ENCODE measurements at regions not wholly inside any gene's neighbourhood (a gene's known extent, or its start where the extent isn't known, plus 50 kb on each side); places are given as distances from the start of the nearest gene placed in this dataset.

DNA sequence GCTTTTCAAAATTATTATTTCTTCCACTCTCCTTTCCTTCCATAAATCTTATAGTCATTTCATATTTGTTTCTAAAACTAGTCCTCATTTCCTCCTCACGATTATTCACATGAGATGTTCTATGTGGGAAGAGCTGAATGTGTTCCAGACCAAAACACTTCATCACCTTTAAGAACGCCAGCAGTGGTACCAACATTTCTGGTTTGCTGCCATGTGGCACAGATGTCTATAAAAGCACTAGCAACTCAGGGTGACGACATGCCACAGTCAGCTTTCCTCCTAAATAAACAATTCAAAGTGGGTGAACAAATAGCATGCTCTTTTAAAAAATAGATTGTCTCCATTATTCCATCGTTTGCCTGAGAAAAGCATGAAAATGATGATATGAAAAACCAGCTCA lies 1217.8 kb upstream of the ADGRL2 start:
- H3K27me3 Mint-ChIP-seq: no peaks in the 10 kb centered on the region
- TF ChIP-seq, protein P1, sequence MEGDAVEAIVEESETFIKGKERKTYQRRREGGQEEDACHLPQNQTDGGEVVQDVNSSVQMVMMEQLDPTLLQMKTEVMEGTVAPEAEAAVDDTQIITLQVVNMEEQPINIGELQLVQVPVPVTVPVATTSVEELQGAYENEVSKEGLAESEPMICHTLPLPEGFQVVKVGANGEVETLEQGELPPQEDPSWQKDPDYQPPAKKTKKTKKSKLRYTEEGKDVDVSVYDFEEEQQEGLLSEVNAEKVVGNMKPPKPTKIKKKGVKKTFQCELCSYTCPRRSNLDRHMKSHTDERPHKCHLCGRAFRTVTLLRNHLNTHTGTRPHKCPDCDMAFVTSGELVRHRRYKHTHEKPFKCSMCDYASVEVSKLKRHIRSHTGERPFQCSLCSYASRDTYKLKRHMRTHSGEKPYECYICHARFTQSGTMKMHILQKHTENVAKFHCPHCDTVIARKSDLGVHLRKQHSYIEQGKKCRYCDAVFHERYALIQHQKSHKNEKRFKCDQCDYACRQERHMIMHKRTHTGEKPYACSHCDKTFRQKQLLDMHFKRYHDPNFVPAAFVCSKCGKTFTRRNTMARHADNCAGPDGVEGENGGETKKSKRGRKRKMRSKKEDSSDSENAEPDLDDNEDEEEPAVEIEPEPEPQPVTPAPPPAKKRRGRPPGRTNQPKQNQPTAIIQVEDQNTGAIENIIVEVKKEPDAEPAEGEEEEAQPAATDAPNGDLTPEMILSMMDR (IDR thresholded peaks at IDR 0.05; ENCODE audit: unreplicated experiment): no peak
- H3K36me3 Mint-ChIP-seq (ENCODE audit: insufficient read depth): peaks cover 2% of the 10 kb centered on the region
- H3K4me1 Mint-ChIP-seq (ENCODE audit: low read depth): no peaks in the 10 kb centered on the region
- no peak for DNase-seq (ENCODE audit: low spot score, unreplicated experiment)
- H3K27ac Mint-ChIP-seq: no peak overlapping the region
- H3K9me3 Mint-ChIP-seq (ENCODE audit: low read depth): peaks cover 17% of the 10 kb centered on the region
- H3K4me3 Mint-ChIP-seq (ENCODE audit: low read depth): no peak overlapping the region

DNA sequence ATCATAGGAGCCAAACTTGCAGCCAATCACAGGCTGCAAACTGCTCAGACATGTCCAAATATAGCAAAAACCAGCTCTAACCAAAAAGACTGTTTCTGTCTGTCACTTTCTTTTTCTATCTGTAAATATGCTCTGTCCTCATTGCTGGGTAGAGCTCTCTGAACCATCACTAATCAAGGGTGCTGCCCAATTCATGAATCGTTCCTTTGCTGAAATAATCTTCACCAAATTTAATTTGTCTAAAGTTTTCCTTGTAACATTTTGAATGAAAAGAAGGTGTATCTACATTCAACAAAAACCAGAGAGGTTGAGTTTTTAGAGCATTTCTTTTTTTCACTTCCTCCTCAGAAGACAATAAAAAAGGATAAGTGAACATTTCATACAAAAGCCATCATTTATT lies 1221.7 kb upstream of the ADGRL2 start:
- peaks cover 10% of the 10 kb centered on the region for H3K9me3 Mint-ChIP-seq (ENCODE audit: low read depth)
- peaks cover 4% of the 10 kb centered on the region for H3K27me3 Mint-ChIP-seq
- no peak for DNase-seq (ENCODE audit: low spot score, unreplicated experiment)
- peaks cover 2% of the 10 kb centered on the region for H3K36me3 Mint-ChIP-seq (ENCODE audit: insufficient read depth)
- no peak overlapping the region for H3K4me3 Mint-ChIP-seq (ENCODE audit: low read depth)
- H3K4me1 Mint-ChIP-seq (ENCODE audit: low read depth): no peaks in the 10 kb centered on the region
- TF ChIP-seq, protein P1 (IDR thresholded peaks at IDR 0.05; ENCODE audit: unreplicated experiment): no peak
- no peak overlapping the region for H3K27ac Mint-ChIP-seq

DNA sequence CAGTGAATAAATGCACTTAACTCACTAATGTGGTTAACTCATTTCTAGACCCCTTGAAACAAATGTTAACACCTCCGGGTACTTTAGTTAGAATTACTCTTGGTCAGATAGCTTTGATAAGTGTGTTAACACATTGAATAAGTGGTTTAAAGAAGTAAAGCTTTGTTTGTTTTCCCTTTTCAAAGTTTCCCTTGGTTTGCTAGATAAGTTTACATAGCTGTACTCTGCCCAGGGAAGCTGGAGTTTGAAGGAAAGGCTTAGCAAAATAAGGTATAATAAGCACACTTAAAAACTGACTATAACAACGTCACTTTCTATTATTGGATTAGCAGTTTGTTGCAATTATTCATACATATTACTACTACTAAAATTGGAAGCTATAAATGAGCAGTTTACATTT lies 1233.9 kb upstream of the ADGRL2 start:
- Mint-ChIP-seq H3K9me3 (ENCODE audit: low read depth) (no peaks in the 10 kb centered on the region), H3K36me3 (ENCODE audit: insufficient read depth) (no peaks in the 10 kb centered on the region)
- no peak for DNase-seq (ENCODE audit: low spot score, unreplicated experiment)

GRCh38 chr1:80566123-80566522 lies 1234.6 kb upstream of the ADGRL2 start:
- Mint-ChIP-seq H3K27me3 (peaks cover 30% of the 10 kb centered on the region), H3K36me3 (ENCODE audit: insufficient read depth) (no peaks in the 10 kb centered on the region), H3K4me1 (ENCODE audit: low read depth) (peaks cover 14% of the 10 kb centered on the region), H3K4me3 (ENCODE audit: low read depth) (no peak overlapping the region), H3K9me3 (ENCODE audit: low read depth) (no peaks in the 10 kb centered on the region), H3K27ac (no peak overlapping the region)
- TF ChIP-seq, protein P1 (IDR thresholded peaks at IDR 0.05; ENCODE audit: unreplicated experiment): no peak
- DNase-seq (ENCODE audit: low spot score, unreplicated experiment): no peak

More for the DNA sequence above, 1233.9 kb upstream of the ADGRL2 start:
- Mint-ChIP-seq H3K4me3 (ENCODE audit: low read depth) (no peak overlapping the region), H3K27ac (no peak overlapping the region), H3K4me1 (ENCODE audit: low read depth) (peaks cover 14% of the 10 kb centered on the region), H3K27me3 (peaks cover 22% of the 10 kb centered on the region)
- TF ChIP-seq, protein P1 (IDR thresholded peaks at IDR 0.05; ENCODE audit: unreplicated experiment): no peak

DNA sequence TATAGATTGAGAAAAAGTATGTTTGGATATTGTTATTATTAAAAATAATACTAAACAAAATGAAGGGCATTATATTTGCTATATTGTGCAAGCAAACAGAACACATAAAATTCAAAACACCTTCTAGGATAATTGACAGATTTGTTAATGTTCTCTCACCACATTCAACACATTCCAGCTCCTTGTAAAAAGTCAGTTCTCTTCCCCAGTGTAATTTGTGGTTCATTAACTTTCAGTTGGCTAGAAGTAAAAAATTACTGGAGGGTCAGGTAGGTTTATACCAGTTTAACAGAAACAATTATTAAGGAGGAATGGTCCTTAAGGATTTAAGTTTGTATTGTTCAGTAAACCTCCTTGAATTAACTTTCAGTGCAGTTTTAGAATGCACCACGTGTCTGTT lies 1235.3 kb upstream of the ADGRL2 start:
- DNase-seq (ENCODE audit: low spot score, unreplicated experiment): no peak
- Mint-ChIP-seq H3K4me1 (ENCODE audit: low read depth) (peaks cover 14% of the 10 kb centered on the region), H3K4me3 (ENCODE audit: low read depth) (no peak overlapping the region), H3K27ac (no peak overlapping the region), H3K36me3 (ENCODE audit: insufficient read depth) (no peaks in the 10 kb centered on the region), H3K9me3 (ENCODE audit: low read depth) (no peaks in the 10 kb centered on the region), H3K27me3 (peaks cover 27% of the 10 kb centered on the region)
- TF ChIP-seq, protein P1 (IDR thresholded peaks at IDR 0.05; ENCODE audit: unreplicated experiment): no peak
